AG09319 (cell line): ENCODE measurements at regions not wholly inside any gene's neighbourhood (a gene's known extent, or its start where the extent isn't known, plus 50 kb on each side); places are given as distances from the start of the nearest gene placed in this dataset.

Experiments used
- DNase-seq: peaks from one replicate; pipeline ENCODE4 v3.0.0-alpha.2; 2010; ENCODE audit warnings: low read depth; ENCODE audit errors: extremely low read depth
- TF ChIP-seq, protein P1 (sequence below): IDR thresholded peaks from 2 replicates; pipeline ENCODE4 v1.5.1; 2011; ENCODE audit warnings: low read depth, mild to moderate bottlenecking, inconsistent platforms, low read length, moderate library complexity

DNA sequence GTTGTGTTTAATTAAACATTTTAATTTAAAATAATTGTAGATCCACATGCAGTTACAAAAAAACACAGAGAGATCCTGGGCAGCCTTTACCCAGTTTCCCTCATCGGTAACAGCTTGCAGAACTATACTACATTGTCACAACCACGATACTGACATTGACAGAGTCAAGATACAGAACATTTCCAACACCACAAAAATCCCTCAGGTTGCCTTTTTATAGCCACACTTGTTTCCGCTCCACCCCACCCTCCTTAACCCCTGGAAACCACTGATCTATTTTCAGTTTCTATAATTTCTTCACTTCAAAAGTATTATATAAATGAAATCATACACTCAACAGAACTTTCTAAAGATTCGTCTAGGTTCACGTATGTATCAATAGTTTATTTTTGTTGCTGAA lies 458.8 kb upstream of the SOX5 start:
- TF ChIP-seq, protein P1, sequence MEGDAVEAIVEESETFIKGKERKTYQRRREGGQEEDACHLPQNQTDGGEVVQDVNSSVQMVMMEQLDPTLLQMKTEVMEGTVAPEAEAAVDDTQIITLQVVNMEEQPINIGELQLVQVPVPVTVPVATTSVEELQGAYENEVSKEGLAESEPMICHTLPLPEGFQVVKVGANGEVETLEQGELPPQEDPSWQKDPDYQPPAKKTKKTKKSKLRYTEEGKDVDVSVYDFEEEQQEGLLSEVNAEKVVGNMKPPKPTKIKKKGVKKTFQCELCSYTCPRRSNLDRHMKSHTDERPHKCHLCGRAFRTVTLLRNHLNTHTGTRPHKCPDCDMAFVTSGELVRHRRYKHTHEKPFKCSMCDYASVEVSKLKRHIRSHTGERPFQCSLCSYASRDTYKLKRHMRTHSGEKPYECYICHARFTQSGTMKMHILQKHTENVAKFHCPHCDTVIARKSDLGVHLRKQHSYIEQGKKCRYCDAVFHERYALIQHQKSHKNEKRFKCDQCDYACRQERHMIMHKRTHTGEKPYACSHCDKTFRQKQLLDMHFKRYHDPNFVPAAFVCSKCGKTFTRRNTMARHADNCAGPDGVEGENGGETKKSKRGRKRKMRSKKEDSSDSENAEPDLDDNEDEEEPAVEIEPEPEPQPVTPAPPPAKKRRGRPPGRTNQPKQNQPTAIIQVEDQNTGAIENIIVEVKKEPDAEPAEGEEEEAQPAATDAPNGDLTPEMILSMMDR, result no peak

GRCh38 chr12:24407884-24408283 lies 458.4 kb upstream of the SOX5 start:
- TF ChIP-seq, protein P1, result no peak
- DNase-seq, result no peak

More for the DNA sequence above, 458.8 kb upstream of the SOX5 start:
- DNase-seq, result no peak

- DNase-seq, result no peak
- TF ChIP-seq, protein P1, result no peak
Observed at GRCh38 chr12:24404086-24404815, 454.8 kb upstream of the SOX5 start.

GRCh38 chr12:24400533-24400932 lies 451.1 kb upstream of the SOX5 start:
- DNase-seq, result no peak
- TF ChIP-seq, protein P1, result no peak

GRCh38 chr12:24398605-24399004 lies 449.1 kb upstream of the SOX5 start:
- no peak for DNase-seq
- TF ChIP-seq, protein P1, result no peak

DNA sequence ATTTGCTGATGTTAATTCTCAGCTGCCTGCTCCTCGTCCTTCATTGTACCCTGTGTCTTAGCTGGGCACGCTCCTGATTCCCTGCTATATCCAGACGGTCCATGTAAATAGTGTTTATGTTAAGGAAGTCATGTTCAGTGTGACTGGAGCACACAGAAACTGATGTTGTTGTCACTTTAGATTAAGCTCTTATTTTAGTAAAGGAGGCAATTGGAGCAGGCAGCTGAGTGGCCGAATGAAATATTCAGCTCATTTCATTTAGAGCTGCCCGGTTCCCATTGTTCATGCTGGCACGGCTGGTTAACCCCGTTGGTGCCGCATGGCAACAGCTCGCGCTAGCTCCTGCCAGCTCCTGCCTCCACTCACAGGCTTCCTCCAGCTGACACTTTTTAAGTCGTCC lies 446.8 kb upstream of the SOX5 start:
- TF ChIP-seq, protein P1, result no peak
- DNase-seq, result no peak

GRCh38 chr12:24394246-24394645 lies 444.8 kb upstream of the SOX5 start:
- TF ChIP-seq, protein P1, result no peak
- no peak for DNase-seq
